Spleen (tissue), 7 donors: ENCODE measurements at regions not wholly inside any gene's neighbourhood (a gene's known extent, or its start where the extent isn't known, plus 50 kb on each side); places are given as distances from the start of the nearest gene placed in this dataset.

Experiments used
- CTCF ChIP-seq, 11 experiments: fragments of 200-600 bp in 7 of 11; fragments of 450-650 bp in 4 of 11; sonication (generic) in 4 of 11; IDR thresholded peaks in 8 of 11; conservative IDR thresholded peaks in 3 of 11; 1 replicate in 7 of 11; 2 replicates in 4 of 11; pipeline versions ENCODE4 v1.4.0 to v1.8.0; 2016 to 2021; ENCODE audit warnings: antibody characterized with exemption in 11 of 11, inconsistent platforms in 4 of 11, mild to moderate bottlenecking in 1 of 11
- POLR2A ChIP-seq, 3 donors: fragments of 450-650 bp; IDR thresholded peaks; one replicate each; pipeline ENCODE4 v1.5.1; 2017; ENCODE audit warnings: antibody characterized with exemption in 3 of 3, mild to moderate bottlenecking in 1 of 3
- POLR2AphosphoS5 ChIP-seq, 3 donors: sonication (generic); formaldehyde crosslinking; IDR thresholded peaks; one replicate each; pipeline ENCODE4 v1.5.1; 2017; ENCODE audit warnings: antibody characterized with exemption in 3 of 3
- donor health status: DM: no; HTN: no; CAD: no; lungs with moderate emphysema.
- donor health status: DM: no; HTN: no; CAD: no.
- donor health status: DM: no; HTN: no; CAD: no.

- no peak for TF ChIP-seq CTCF (IDR thresholded peaks at IDR 0.05 in 8 of 11, conservative IDR thresholded peaks at IDR 0.05 in 3 of 11)
- no peak for TF ChIP-seq POLR2A (IDR thresholded peaks at IDR 0.05)
- TF ChIP-seq POLR2AphosphoS5 (IDR thresholded peaks at IDR 0.05), result no peak
These were observed 63.2 kb upstream of the SFSWAP start for GRCh38 chr12:131647667-131648066.
